ENCODE measurements at regions not wholly inside any gene's neighbourhood (a gene's known extent, or its start where the extent isn't known, plus 50 kb on each side); places are given as distances from the start of the nearest gene placed in this dataset.
A peak's percentile ranks its signal among the peaks of the same experiment; 100 is the strongest.

GRCh38 chr12:87274594-87275245, 754.5 kb downstream of the C12orf50 start:
- Mint-ChIP-seq H3K36me3 (no peaks in the 10 kb centered on the region), H3K4me1 (peaks cover 3 to 6% (median 4%) of the 10 kb centered on the region in 3 donors), H3K9me3 (peaks cover 0 to 1% (median 0%) of the 10 kb centered on the region in 3 donors), H3K4me3 (no peak overlapping the region), H3K27ac (no peak overlapping the region), H3K27me3 (no peaks in the 10 kb centered on the region)

DNA sequence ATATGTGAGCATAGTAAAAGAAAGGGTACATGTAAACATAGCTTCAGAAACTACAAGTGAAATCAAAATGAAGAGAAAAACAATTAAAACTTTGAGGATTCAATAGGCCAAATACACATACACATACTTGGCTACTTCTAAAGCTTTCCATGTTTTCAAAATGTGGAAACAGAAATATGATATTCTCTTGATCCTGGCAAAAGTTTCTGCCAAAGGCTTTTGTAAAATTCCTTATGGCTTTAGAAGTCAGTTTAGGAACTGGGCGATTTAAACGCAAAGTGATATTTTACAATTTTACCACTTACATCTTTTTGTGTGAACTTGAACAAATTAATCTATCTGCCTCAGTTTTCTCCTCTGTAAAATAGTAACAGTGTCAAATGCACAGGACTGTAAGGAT, 756.4 kb downstream of the C12orf50 start:
- H3K4me3 Mint-ChIP-seq: no peak overlapping the region
- no peaks in the 10 kb centered on the region for H3K27me3 Mint-ChIP-seq
- peaks cover 0 to 1% (median 0%) of the 10 kb centered on the region in 3 donors for H3K9me3 Mint-ChIP-seq
- H3K27ac Mint-ChIP-seq: no peak overlapping the region
- peaks cover 0 to 3% (median 1%) of the 10 kb centered on the region in 3 donors for H3K4me1 Mint-ChIP-seq
- no peaks in the 10 kb centered on the region for H3K36me3 Mint-ChIP-seq

GRCh38 chr12:87270919-87271318, 758.3 kb downstream of the C12orf50 start:
- Mint-ChIP-seq H3K4me3 (no peak overlapping the region), H3K4me1 (peaks cover 0 to 3% (median 1%) of the 10 kb centered on the region in 3 donors), H3K27me3 (no peaks in the 10 kb centered on the region), H3K9me3 (peaks cover 0 to 1% (median 0%) of the 10 kb centered on the region in 3 donors), H3K36me3 (no peaks in the 10 kb centered on the region), H3K27ac (no peak overlapping the region)

GRCh38 chr12:87266305-87266704, 762.9 kb downstream of the C12orf50 start:
- H3K36me3 Mint-ChIP-seq: no peaks in the 10 kb centered on the region
- no peak overlapping the region for H3K27ac Mint-ChIP-seq
- H3K4me3 Mint-ChIP-seq: no peak overlapping the region
- no peaks in the 10 kb centered on the region for H3K27me3 Mint-ChIP-seq
- no peaks in the 10 kb centered on the region for H3K9me3 Mint-ChIP-seq
- no peaks in the 10 kb centered on the region for H3K4me1 Mint-ChIP-seq

DNA sequence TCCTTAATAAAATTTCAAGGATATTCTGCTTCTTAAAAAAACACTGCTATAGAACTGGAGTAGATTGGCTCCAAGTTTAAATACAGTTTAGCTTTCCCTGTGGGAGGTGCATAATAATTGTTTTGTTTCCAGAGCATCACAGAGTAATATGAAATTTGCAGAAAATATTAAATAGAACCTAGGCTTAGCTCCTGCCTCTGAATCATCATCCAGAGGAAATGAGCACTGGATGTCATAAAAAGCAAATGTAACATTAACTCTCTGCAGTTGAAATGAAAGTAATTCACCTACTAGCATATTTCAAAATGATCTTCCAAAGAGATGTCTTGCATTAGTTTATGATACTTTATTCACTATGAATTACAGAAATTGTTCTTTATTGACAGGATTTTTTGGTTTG, 769.8 kb downstream of the C12orf50 start:
- no peaks in the 10 kb centered on the region for H3K4me1 Mint-ChIP-seq
- H3K4me3 Mint-ChIP-seq: no peak overlapping the region
- peak overlapping the region in 1 of 3 donors; percentile 33 for H3K27ac Mint-ChIP-seq
- no peaks in the 10 kb centered on the region for H3K36me3 Mint-ChIP-seq
- H3K9me3 Mint-ChIP-seq: no peaks in the 10 kb centered on the region
- peaks cover 2% of the 10 kb centered on the region for H3K27me3 Mint-ChIP-seq

- Mint-ChIP-seq H3K4me3 (no peak overlapping the region), H3K4me1 (no peaks in the 10 kb centered on the region), H3K27ac (no peak overlapping the region), H3K9me3 (no peaks in the 10 kb centered on the region), H3K27me3 (peaks cover 2% of the 10 kb centered on the region), H3K36me3 (no peaks in the 10 kb centered on the region)
Observed at GRCh38 chr12:87254381-87255030, 774.7 kb downstream of the C12orf50 start.

DNA sequence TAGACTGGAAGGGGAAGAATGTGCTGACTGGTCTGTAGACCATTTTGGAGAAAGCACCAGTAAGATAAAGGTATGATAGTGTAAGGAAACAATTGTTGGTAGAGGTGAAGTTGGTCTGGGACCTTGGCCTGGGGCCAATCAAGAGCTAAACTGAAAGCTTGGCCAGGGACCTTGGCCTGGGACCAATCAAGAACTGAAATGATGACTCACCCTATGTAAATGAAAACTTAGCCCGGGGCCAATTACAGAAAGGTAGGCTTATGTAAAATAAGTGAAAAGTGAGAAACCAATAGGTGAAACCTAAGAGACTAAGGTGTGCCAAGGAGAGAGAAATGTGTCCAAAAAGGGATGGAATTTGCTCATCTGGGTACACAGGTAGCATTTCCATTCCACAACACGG, 776.0 kb downstream of the C12orf50 start:
- H3K9me3 Mint-ChIP-seq: no peaks in the 10 kb centered on the region
- H3K27me3 Mint-ChIP-seq: peaks cover 2% of the 10 kb centered on the region
- no peaks in the 10 kb centered on the region for H3K36me3 Mint-ChIP-seq
- H3K4me1 Mint-ChIP-seq: no peaks in the 10 kb centered on the region
- H3K4me3 Mint-ChIP-seq: no peak overlapping the region
- H3K27ac Mint-ChIP-seq: no peak overlapping the region

GRCh38 chr12:87246726-87247125, 782.5 kb downstream of the C12orf50 start:
- Mint-ChIP-seq H3K4me1 (no peaks in the 10 kb centered on the region), H3K36me3 (no peaks in the 10 kb centered on the region), H3K27me3 (no peaks in the 10 kb centered on the region), H3K9me3 (no peaks in the 10 kb centered on the region), H3K27ac (peak overlapping the region in 1 of 3 donors; percentile 18), H3K4me3 (no peak overlapping the region)

GRCh38 chr12:87238466-87238865, 790.7 kb downstream of the C12orf50 start:
- H3K4me1 Mint-ChIP-seq: no peaks in the 10 kb centered on the region
- no peaks in the 10 kb centered on the region for H3K27me3 Mint-ChIP-seq
- no peaks in the 10 kb centered on the region for H3K36me3 Mint-ChIP-seq
- no peak overlapping the region for H3K27ac Mint-ChIP-seq
- no peak overlapping the region for H3K4me3 Mint-ChIP-seq
- H3K9me3 Mint-ChIP-seq: peaks cover 0 to 1% (median 0%) of the 10 kb centered on the region in 3 donors

- H3K4me1 Mint-ChIP-seq: no peaks in the 10 kb centered on the region
- peaks cover 0 to 3% (median 0%) of the 10 kb centered on the region in 3 donors for H3K9me3 Mint-ChIP-seq
Observed at GRCh38 chr12:87234898-87235297, 794.3 kb downstream of the C12orf50 start.

DNA sequence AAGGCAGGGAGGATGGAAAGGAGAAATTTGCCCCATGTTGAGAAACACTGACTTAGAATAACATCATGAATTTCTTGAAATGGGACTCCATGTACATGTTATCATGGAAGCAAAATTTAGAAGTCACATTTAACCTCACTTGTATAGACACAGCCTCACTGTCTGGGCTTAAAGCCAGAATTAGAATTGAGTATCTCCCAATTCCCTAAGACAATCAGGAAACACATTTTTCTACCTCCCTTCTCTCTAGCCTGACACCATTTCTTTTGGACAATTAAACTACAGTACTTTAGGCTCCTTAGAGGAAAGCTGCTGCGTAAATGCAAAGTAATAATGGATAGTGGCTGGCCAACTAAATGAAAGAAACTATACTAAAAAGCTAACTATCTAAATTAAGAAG, 795.5 kb downstream of the C12orf50 start:
- peaks cover 0 to 3% (median 3%) of the 10 kb centered on the region in 3 donors for H3K9me3 Mint-ChIP-seq
- H3K27me3 Mint-ChIP-seq: no peaks in the 10 kb centered on the region
- no peaks in the 10 kb centered on the region for H3K36me3 Mint-ChIP-seq
- H3K27ac Mint-ChIP-seq: no peak overlapping the region
- H3K4me1 Mint-ChIP-seq: no peaks in the 10 kb centered on the region
- H3K4me3 Mint-ChIP-seq: no peak overlapping the region

More at GRCh38 chr12:87234898-87235297, 794.3 kb downstream of the C12orf50 start:
- no peaks in the 10 kb centered on the region for H3K27me3 Mint-ChIP-seq
- no peak overlapping the region for H3K27ac Mint-ChIP-seq
- H3K36me3 Mint-ChIP-seq: no peaks in the 10 kb centered on the region
- H3K4me3 Mint-ChIP-seq: no peak overlapping the region

DNA sequence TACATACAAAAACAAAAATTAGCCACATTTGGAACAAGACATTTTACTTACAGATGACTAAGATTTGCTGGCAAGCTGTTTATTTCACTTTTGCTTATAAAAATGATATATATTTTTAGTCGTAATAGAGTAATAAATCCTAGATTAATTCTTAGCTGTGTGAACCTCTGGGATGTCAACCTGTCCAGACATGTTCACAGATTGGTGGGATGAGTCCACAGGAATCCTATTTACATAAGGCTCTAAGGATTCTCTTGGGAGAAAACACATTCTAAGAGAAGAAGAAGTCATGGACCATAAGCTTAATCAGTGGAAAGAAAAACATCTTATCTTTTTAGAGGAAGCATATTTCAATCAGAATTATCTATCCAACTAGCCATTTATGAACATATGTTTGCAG, 797.4 kb downstream of the C12orf50 start:
- H3K4me1 Mint-ChIP-seq: no peaks in the 10 kb centered on the region
- H3K27ac Mint-ChIP-seq: no peak overlapping the region
- H3K4me3 Mint-ChIP-seq: no peak overlapping the region
- peaks cover 0 to 3% (median 3%) of the 10 kb centered on the region in 3 donors for H3K9me3 Mint-ChIP-seq
- no peaks in the 10 kb centered on the region for H3K36me3 Mint-ChIP-seq
- no peaks in the 10 kb centered on the region for H3K27me3 Mint-ChIP-seq

- Mint-ChIP-seq H3K27ac (no peak overlapping the region), H3K4me1 (no peaks in the 10 kb centered on the region), H3K4me3 (no peak overlapping the region), H3K36me3 (peaks cover 1% of the 10 kb centered on the region), H3K27me3 (no peaks in the 10 kb centered on the region), H3K9me3 (peaks cover 0 to 3% (median 3%) of the 10 kb centered on the region in 3 donors)
Observed at GRCh38 chr12:87230441-87230840, 798.8 kb downstream of the C12orf50 start.

DNA sequence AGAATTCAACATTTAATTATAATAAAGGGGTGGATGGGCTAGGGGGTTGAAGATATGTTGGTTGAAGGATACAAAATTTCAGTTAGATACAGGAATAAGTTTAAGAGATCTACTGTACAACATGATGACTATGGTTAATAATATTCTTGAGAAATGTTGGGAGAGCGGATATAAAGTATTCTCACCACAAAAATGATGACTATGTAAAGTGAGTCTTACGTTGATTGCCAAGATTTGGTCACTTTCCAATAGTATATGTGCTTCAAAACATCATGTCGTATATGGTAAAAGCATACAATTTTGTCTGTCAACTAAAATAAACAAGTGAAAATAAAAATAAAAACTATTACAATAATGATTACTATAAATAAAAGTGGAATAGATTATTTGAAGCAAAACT, 802.0 kb downstream of the C12orf50 start:
- Mint-ChIP-seq H3K4me3 (no peak overlapping the region), H3K9me3 (peaks cover 0 to 3% (median 0%) of the 10 kb centered on the region in 3 donors), H3K27me3 (no peaks in the 10 kb centered on the region), H3K4me1 (no peaks in the 10 kb centered on the region), H3K27ac (no peak overlapping the region), H3K36me3 (peaks cover 1% of the 10 kb centered on the region)

- H3K9me3 Mint-ChIP-seq: peaks cover 0 to 6% (median 0%) of the 10 kb centered on the region in 3 donors
- H3K4me1 Mint-ChIP-seq: no peaks in the 10 kb centered on the region
- no peak overlapping the region for H3K4me3 Mint-ChIP-seq
- no peak overlapping the region for H3K27ac Mint-ChIP-seq
- H3K36me3 Mint-ChIP-seq: no peaks in the 10 kb centered on the region
- H3K27me3 Mint-ChIP-seq: no peaks in the 10 kb centered on the region
Observed at GRCh38 chr12:87217491-87217890, 811.7 kb downstream of the C12orf50 start.

- Mint-ChIP-seq H3K4me3 (no peak overlapping the region), H3K27ac (peak overlapping the region in 1 of 3 donors; percentile 57), H3K36me3 (no peaks in the 10 kb centered on the region), H3K27me3 (no peaks in the 10 kb centered on the region), H3K9me3 (peaks cover 0 to 5% (median 0%) of the 10 kb centered on the region in 3 donors), H3K4me1 (peaks cover 0 to 2% (median 0%) of the 10 kb centered on the region in 3 donors)
Observed at GRCh38 chr12:87216436-87216835, 812.8 kb downstream of the C12orf50 start.

Data from IgD-negative memory B cell (primary cell).